ENCODE measurements at regions not wholly inside any gene's neighbourhood (a gene's known extent, or its start where the extent isn't known, plus 50 kb on each side); places are given as distances from the start of the nearest gene placed in this dataset.

DNA sequence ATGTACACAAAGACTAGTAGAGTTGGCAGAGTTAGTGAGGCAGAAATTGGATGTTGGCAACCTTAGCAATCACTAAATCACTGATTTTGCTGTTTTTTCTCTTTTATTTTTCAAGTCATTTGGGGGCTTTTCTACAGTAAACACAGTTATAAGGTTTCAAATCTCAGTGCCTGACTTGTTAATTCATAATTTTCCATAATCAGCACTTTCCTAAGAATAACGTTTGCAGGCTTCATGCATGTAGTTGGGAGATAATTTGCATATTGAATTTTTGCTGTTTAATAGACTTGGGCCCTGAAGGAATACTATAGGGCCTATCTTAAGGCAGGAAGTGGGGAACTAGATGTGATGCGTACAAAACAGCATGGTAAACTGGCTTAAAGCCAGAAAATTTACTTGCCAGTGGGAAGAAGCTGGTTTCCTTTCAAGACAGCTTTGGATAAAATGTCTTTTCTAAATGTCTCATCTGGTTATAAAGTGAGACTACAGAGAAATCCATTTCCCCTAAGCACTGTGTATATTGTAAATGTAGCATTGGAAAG lies 127.2 kb upstream of the SMIM21 start:
- no peaks in the 10 kb centered on the region for H3K9me3 ChIP-seq
- 56 to 81% methylated on average over 2 of the region's 2 CpGs for WGBS, 2 donors
- H3K4me3 ChIP-seq = no peak overlapping the region
- H3K27ac ChIP-seq = no peak overlapping the region
- no peaks in the 10 kb centered on the region for H3K4me1 ChIP-seq
- DNase-seq = no peak
- H3K36me3 ChIP-seq (ENCODE audit: low read depth, missing control alignments) = no peaks in the 10 kb centered on the region
- no peak for TF ChIP-seq CTCF (IDR thresholded peaks at IDR 0.05)
- TF ChIP-seq POLR2A (IDR thresholded peaks at IDR 0.05) = no peak
- intact Hi-C loops (cut with DNase I; ENCODE audit: low total_unique reads) = no loop called here
- no peaks in the 10 kb centered on the region for H3K27me3 ChIP-seq

DNA sequence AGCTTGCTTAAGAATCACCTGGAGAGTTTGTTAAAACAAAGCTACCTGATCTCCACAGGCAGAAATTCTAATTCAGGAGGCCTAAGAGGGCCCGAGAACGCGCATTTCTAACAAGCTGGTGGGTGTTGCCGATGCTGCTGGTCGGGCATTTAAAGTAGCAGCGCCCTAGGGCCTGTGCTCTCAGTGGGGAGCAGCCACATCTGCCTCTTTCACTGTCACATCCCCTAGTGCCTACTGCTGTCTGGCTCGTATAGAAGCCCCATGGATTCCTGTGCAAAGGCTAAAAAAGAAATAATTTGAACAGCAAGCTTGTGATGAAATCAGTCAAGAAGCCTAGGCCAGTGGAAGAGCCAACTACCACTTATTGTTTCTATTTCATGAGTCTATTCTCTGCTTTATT lies 126.7 kb upstream of the SMIM21 start:
- Histone ChIP-seq H3K9me3 (no peaks in the 10 kb centered on the region), H3K4me1 (no peaks in the 10 kb centered on the region), H3K27ac (no peak overlapping the region), H3K4me3 (no peak overlapping the region), H3K36me3 (ENCODE audit: low read depth, missing control alignments) (no peaks in the 10 kb centered on the region), H3K27me3 (no peaks in the 10 kb centered on the region)
- no peak for TF ChIP-seq POLR2A (IDR thresholded peaks at IDR 0.05)
- no peak for TF ChIP-seq CTCF (IDR thresholded peaks at IDR 0.05)
- intact Hi-C loops (cut with DNase I; ENCODE audit: low total_unique reads) = no loop called here
- DNase-seq = no peak
- WGBS, 2 donors = 83 to 94% methylated on average over 7 of the region's 7 CpGs

GRCh38 chr18:75553021-75553420 lies 125.5 kb upstream of the SMIM21 start:
- Histone ChIP-seq H3K27me3 (no peaks in the 10 kb centered on the region), H3K9me3 (no peaks in the 10 kb centered on the region), H3K4me1 (no peaks in the 10 kb centered on the region), H3K27ac (no peak overlapping the region), H3K4me3 (no peak overlapping the region), H3K36me3 (ENCODE audit: low read depth, missing control alignments) (no peaks in the 10 kb centered on the region)
- TF ChIP-seq CTCF (IDR thresholded peaks at IDR 0.05) (no peak), POLR2A (IDR thresholded peaks at IDR 0.05) (no peak)
- intact Hi-C loops (cut with DNase I; ENCODE audit: low total_unique reads) = no loop called here
- DNase-seq = no peak
- 94 to 95% methylated on average over 8 of the region's 8 CpGs for WGBS, 2 donors

- no peak overlapping the region for H3K4me3 ChIP-seq
- 45 to 50% methylated on average over 1 to 4 of the region's 4 CpGs for WGBS, 2 donors
- intact Hi-C loops (cut with DNase I; ENCODE audit: low total_unique reads) = no loop called here
- H3K4me1 ChIP-seq = no peaks in the 10 kb centered on the region
- TF ChIP-seq POLR2A (IDR thresholded peaks at IDR 0.05) (no peak), CTCF (IDR thresholded peaks at IDR 0.05) (no peak)
- H3K9me3 ChIP-seq = no peaks in the 10 kb centered on the region
- H3K27me3 ChIP-seq = no peaks in the 10 kb centered on the region
- no peaks in the 10 kb centered on the region for H3K36me3 ChIP-seq (ENCODE audit: low read depth, missing control alignments)
- no peak overlapping the region for H3K27ac ChIP-seq
- peak; percentile 23 for DNase-seq
These were observed 123.6 kb upstream of the SMIM21 start for GRCh38 chr18:75551071-75551470.

- Histone ChIP-seq H3K4me3 (no peak overlapping the region), H3K9me3 (no peaks in the 10 kb centered on the region), H3K4me1 (no peaks in the 10 kb centered on the region), H3K27ac (no peak overlapping the region), H3K36me3 (ENCODE audit: low read depth, missing control alignments) (no peaks in the 10 kb centered on the region), H3K27me3 (no peaks in the 10 kb centered on the region)
- intact Hi-C loops (cut with DNase I; ENCODE audit: low total_unique reads) = no loop called here
- TF ChIP-seq CTCF (IDR thresholded peaks at IDR 0.05) (no peak), POLR2A (IDR thresholded peaks at IDR 0.05) (no peak)
- peak; percentile 46 for DNase-seq
- WGBS, 2 donors = 61 to 69% methylated on average over 10 of the region's 10 CpGs
These were observed 120.9 kb upstream of the SMIM21 start for GRCh38 chr18:75548353-75548905.
